ENCODE measurements at regions not wholly inside any gene's neighbourhood (a gene's known extent, or its start where the extent isn't known, plus 50 kb on each side); places are given as distances from the start of the nearest gene placed in this dataset.

- DNase-seq (ENCODE audit: low read depth, low spot score), result no peak
These were observed 341.8 kb upstream of the SMARCA2 start for GRCh38 chr9:1673300-1673699.

DNA sequence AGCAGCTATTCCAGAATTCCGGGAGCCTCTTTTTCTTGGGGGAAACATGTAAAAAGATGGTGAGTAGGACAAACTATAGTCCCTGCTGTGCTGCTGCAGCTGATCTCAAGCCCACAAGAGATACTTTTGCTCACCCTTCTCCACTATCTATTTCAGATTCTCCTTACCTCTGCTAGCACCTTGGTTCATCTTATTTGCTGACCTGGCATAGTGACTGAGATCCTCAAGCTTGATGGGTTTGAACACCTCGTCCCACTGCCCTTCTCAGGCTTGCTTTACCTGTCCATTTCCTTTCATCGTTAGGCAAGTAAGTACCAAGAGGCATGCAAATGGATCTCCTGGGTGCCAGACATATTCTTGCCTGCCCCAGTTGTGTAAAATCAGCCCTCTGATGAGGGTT is 338.4 kb upstream of the SMARCA2 start:
- DNase-seq (ENCODE audit: low read depth, low spot score), result no peak

DNA sequence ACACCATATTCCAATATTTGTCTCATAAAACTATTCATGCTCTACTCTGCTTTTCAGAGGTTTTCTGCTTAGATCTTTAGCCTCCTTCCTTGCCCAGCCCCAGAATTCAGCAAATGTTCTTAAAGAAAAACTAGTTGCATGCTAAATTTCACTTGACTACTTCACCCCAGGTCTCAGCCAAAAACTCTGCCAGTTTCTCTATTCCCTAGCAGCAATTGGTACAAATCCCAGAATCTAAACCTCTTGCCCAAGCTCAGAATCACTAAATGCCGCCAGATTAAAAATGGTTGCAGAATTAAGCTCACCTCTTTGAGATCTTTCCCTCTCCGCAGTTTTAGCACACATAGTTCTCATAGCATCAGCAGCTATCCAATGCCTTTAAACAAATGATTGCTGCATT is 331.2 kb upstream of the SMARCA2 start:
- no peak for DNase-seq (ENCODE audit: low read depth, low spot score)

DNA sequence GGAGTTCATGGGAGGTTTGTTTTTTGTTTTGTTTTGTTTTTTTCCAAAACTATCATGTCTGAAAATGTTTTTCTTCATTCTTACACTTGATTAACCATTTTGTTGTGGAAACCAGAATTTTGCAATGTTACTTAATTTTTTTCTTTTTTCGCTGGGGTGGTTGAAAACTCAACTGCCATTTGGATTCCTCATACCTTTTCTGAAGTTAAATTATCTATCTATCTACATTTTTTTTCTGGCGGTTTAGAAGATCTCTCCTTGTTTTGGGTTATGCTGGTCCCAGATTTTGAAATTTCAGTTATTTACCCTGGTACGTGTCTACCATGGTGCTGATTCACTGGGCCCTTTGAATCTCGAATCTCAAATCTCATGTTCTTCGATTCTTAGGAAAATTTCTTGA is 316.2 kb upstream of the SMARCA2 start:
- no peak for DNase-seq (ENCODE audit: low read depth, low spot score)

- DNase-seq (ENCODE audit: low read depth, low spot score), result no peak
These were observed 314.0 kb upstream of the SMARCA2 start for GRCh38 chr9:1701113-1701512.

DNA sequence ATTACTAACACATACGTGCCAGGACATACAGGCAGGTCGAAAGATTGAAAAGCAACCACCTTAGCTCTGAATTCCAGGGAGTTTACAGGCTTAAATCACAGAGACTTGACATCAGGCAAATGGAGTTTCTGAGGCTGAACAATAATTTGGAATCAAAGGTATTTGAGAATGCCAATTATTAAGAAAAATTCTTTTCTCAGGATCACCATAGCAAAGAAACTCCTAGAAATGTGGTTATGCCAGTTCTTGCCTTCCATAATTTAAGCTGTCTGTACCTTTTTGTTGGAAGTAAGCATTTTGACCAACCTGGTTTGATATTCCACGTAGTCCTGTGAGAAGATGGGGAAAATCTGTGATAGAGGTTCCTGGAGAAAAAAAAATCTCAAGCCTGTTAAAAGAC is 312.4 kb upstream of the SMARCA2 start:
- no peak for DNase-seq (ENCODE audit: low read depth, low spot score)

- peak; percentile 7 for DNase-seq (ENCODE audit: low read depth, low spot score)
These were observed 307.9 kb upstream of the SMARCA2 start for GRCh38 chr9:1707291-1707690.

DNA sequence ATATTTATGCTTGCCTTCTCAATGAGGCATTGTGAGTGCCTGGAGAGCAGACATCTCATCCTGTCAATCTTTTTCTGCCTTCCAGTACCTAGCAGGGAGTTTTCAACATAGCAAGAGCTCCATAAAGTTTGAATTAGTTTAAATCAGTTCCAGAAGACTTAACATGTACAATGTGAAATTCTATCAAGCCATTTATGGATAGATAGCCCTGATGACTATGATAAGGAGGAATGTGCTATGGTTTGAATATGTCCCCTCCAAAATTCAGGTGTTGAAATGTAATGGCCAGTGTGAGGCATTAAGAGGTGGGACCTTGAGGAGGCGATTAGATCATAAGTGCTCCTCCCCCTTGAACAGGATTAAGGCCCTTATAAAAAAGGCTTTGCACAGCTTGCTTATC is 306.9 kb upstream of the SMARCA2 start:
- no peak for DNase-seq (ENCODE audit: low read depth, low spot score)

GRCh38 chr9:1709347-1709746 is 305.8 kb upstream of the SMARCA2 start:
- DNase-seq (ENCODE audit: low read depth, low spot score), result no peak

DNA sequence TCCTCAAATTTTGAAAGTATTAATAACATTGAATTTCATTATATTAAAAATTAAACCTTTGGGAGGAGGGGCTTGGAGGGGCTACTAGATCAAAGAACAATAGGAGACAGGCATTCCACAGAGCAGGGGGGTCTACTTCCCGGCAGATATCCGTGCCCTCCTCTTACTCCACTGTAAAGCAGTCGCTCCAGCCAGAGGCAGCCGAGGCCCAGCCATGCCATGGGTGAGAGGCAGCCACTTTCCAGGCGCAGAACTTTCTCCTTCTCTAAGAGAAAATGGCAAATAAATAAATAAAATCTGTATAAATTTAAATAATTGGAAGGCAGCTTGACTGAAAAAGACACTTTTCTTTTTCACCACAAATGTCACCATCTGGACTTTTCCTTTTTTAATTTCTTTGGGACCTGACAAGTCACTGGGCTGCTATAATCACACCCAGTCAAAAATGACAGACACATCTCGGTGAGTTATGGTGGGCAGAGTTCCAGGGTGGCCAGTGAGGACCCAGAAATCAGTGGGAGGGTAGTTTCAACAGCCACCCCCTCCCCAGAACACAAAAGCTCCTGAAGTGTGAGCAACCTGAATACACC is 302.2 kb upstream of the SMARCA2 start:
- no peak for DNase-seq (ENCODE audit: low read depth, low spot score)

DNA sequence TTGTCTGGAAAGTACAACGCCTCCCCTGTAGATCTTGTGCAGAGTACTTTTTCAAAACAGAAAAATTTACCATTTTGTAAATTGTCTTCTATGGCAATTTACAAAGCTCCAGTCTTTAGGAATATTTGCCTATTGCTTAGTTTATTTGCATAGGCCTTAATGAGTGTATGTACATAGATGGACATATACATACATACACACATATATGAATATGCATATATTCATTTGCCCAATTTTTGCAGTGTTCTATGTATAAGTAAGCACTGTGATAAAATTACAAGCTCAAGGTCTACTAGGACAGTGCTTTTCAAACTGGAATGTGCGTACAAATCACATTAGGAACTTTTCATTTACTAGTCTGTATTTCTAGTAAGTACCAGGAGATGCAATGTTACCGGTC is 301.3 kb upstream of the SMARCA2 start:
- no peak for DNase-seq (ENCODE audit: low read depth, low spot score)

DNA sequence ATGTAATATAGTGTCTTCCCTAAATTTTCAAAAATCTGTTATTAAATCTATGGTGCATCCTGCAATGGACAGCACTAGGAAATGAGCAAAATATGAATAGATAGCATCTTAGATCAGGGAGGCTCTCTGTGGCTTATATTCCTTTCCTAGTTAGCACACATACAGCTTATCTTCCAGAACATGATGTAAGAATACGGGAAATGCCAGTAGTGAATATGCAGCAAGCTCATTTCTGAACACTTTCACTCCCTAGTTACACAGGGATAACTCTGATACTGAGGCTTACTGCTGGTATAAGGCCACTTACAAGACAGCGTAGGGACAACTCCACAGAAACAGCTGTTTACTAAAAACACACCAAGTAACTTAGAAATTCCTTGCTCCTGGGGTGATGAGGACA is 297.3 kb upstream of the SMARCA2 start:
- no peak for DNase-seq (ENCODE audit: low read depth, low spot score)

- no peak for DNase-seq (ENCODE audit: low read depth, low spot score)
These were observed 296.3 kb upstream of the SMARCA2 start for GRCh38 chr9:1718836-1719235.

- no peak for DNase-seq (ENCODE audit: low read depth, low spot score)
These were observed 294.0 kb upstream of the SMARCA2 start for GRCh38 chr9:1721196-1721595.

GRCh38 chr9:1722404-1722803 is 292.7 kb upstream of the SMARCA2 start:
- DNase-seq (ENCODE audit: low read depth, low spot score), result no peak

DNA sequence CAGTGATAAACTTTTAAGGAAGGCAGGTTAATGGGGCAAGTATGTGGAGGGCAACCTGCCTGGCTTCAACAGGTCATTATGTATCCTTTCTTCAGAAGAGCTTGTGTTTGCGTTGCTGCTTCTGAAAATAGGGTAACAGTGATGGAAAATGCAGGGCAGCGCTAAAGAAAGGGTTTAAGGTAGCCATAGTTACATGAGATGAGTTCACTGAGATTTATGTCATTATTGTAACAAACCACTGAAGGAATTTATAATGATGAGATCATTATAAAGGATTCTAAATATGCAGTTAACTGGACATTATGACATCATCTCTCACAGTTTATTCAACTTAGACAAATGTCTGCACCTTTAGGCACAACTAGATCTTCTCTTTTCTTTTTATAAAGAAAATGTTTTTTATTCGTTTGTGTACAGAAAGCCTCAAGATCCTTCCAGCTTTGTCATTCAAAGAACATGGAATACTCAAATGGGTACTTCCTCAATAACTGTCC is 291.6 kb upstream of the SMARCA2 start:
- no peak for DNase-seq (ENCODE audit: low read depth, low spot score)

- DNase-seq (ENCODE audit: low read depth, low spot score), result no peak
These were observed 288.0 kb upstream of the SMARCA2 start for GRCh38 chr9:1726993-1727759.

GRCh38 chr9:1729631-1730030 is 285.5 kb upstream of the SMARCA2 start:
- no peak for DNase-seq (ENCODE audit: low read depth, low spot score)

DNA sequence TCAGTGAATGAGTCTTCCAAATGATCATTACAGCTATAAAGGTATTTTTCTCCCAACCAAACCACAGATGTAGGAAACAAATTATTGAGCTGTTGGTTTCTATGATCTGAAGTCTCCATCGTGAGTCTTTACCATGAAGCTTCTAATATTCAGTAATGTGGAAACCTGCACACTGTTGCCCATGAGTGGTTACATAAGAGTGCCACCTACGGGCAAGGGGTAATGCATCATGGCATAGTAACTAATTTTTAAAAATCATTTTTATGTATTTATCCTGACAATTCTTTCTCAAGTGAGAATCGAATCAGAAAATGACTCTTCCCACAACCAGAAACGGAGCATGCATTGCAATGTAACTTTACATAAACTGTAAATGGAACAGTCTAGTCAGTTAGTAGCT is 282.5 kb upstream of the SMARCA2 start:
- DNase-seq (ENCODE audit: low read depth, low spot score), result no peak

DNA sequence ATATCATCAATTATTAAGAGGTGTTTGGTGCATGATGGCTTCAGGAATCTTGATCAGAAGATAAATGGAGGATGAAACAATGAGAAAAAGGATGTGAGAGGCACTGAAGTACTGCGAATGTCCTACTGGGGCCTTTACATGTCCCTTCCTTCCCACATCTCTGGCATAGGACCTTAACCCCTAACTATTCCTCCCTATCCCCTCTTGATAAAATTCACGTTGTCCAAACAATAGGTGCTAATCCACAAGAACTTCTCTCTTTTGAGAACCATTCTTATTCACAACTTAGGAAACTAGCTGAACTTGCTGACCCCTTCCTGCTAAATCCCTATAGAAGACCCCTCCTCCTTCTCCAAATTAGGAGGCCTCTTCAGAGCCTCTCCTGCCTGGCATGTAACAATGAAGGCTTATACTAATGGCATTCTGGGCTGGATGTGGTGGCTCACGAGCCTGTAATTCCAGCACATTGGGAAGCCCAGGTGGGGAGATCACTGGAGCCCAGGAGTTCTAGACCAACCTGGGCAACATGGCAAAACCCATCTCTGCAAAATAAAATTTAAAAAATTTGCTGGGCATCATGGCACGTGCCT is 276.5 kb upstream of the SMARCA2 start:
- no peak for DNase-seq (ENCODE audit: low read depth, low spot score)

DNA sequence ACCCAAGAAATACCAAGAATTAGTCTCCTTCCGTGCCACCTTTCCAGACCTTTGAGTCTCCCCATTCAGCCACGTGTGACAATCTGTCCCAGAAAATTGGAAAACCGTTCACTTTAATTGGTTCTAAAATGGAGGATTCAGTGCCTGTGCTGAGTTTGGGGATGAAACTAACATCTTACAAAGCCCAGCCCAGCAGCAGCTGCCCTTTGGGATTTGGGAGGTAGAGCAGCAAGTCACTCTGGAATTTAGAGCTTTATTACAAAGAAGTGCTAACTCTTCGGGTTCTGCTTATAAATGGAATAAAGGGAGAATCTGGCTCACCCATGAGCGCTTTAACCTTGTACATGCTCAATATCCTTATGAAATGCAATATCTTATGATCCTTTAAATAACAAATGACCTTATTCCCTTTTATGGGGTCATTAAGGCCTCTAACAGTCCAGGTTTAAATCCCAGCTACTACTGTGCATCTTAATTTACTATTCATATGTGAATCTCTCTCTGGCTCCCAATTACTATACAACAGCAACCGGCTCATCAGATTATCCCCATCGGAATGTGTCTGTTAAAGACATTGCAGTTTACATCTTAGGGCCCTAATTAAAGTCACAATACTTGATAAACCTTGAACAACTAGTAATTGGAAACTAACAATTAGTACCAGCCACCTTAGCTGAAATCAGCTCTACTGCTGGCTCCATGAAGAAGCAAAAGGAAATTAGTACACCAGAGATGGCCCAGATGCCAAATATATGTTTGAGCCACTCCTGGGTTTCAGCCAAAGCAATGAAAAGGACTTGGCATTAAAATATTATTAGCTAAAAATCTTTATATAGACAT is 271.8 kb upstream of the SMARCA2 start:
- no peak for DNase-seq (ENCODE audit: low read depth, low spot score)

DNA sequence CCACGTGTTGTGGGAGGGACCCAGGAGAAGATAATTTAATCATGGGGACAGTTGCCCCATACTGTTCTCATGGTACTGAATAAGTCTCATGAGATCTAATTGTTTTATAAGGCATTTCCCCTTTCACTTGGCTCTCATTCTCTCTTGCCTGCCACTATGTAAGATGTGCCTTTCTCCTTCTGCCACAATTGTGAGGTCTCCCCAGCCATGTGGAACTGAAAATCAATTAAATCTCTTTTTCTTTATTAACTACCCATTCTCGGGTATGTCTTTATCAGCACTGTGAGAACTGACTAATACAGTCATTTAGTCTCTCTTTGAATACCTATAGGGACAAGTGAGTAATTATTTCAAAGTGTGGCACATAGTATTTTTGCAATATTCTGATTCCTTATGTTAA is 269.2 kb upstream of the SMARCA2 start:
- DNase-seq (ENCODE audit: low read depth, low spot score), result no peak
